B cell (primary cell): ENCODE measurements at regions not wholly inside any gene's neighbourhood (a gene's known extent, or its start where the extent isn't known, plus 50 kb on each side); places are given as distances from the start of the nearest gene placed in this dataset.

Experiments
- ATAC-seq: fragments of 200-7000 bp; cut with Tn5 transposase; one replicate; pipeline ENCODE4 v1.10.0; 2021; ENCODE audit warnings: low read depth, mild to moderate bottlenecking, moderate number of reproducible peaks, moderate library complexity
- CTCF ChIA-PET: fragments of 350-600 bp; sonication (Branson Sonifier 250); formaldehyde crosslinking; loops from one replicate; lab custom pipeline; 2021; ENCODE audit warnings: antibody characterized with exemption, inconsistent platforms; lab: Charles Lee
- POLR2A ChIA-PET: fragments of 350-600 bp; sonication (Branson Sonifier 250); formaldehyde crosslinking; loops from one replicate; lab custom pipeline; 2021; ENCODE audit warnings: antibody characterized with exemption; lab: Charles Lee
- DNase-seq: peaks from one replicate; pipeline ENCODE4 v3.0.0; 2013
- H2AFZ ChIP-seq: 2 replicates; pipeline ENCODE4 v1.6.1; 2012; ENCODE audit warnings: mild to moderate bottlenecking, low read depth, low read length; ENCODE audit not compliant: insufficient read depth, poor library complexity, severe bottlenecking
- H3K27ac ChIP-seq, 2 donors: 1 replicate in 1 of 2; 2 replicates in 1 of 2; pipeline ENCODE4 v1.5.1; 2012 to 2013; ENCODE audit warnings: low read length in 2 of 2, mild to moderate bottlenecking in 2 of 2, moderate library complexity in 1 of 2
- H3K27me3 ChIP-seq, 4 experiments: fragments of 200-600 bp in 1 of 4; sonication (generic) in 1 of 4; replicated peaks in 1 of 4; 1 replicate in 2 of 4; 2 replicates in 2 of 4; pipeline versions ENCODE4 v1.6.1 to v1.7.0; 2013 to 2016; ENCODE audit warnings: low read length in 3 of 4, mild to moderate bottlenecking in 2 of 4, mixed read lengths in 1 of 4, moderate library complexity in 1 of 4; ENCODE audit not compliant: insufficient read depth in 4 of 4, control insufficient read depth in 3 of 4; ENCODE audit errors: control extremely low read depth in 1 of 4
- H3K36me3 ChIP-seq, 2 experiments: replicated peaks in 1 of 2; 1 replicate in 1 of 2; 2 replicates in 1 of 2; pipeline versions ENCODE4 v1.6.1 to v1.7.1; 2013; ENCODE audit warnings: low read length in 1 of 2; ENCODE audit not compliant: insufficient read depth in 2 of 2, control insufficient read depth in 1 of 2; ENCODE audit errors: control extremely low read depth in 1 of 2, extremely low read depth in 1 of 2
- H3K4me1 ChIP-seq, 2 donors: fragments of 200-600 bp in 1 of 2; sonication (generic) in 1 of 2; 1 replicate in 1 of 2; 2 replicates in 1 of 2; pipeline versions ENCODE4 v1.5.1 to v1.6.1; 2013 to 2017; ENCODE audit warnings: low read length in 2 of 2; ENCODE audit not compliant: control insufficient read depth in 2 of 2, insufficient read depth in 2 of 2
- H3K4me2 ChIP-seq: replicated peaks from 2 replicates; pipeline ENCODE3; 2012; ENCODE audit warnings: mild to moderate bottlenecking, low read depth, low read length; ENCODE audit not compliant: poor library complexity, severe bottlenecking
- H3K4me3 ChIP-seq, 5 experiments: fragments of 200-600 bp in 1 of 5; sonication (generic) in 1 of 5; 1 replicate in 3 of 5; 2 replicates in 2 of 5; pipeline versions ENCODE4 v1.5.1 to v1.7.0; 2011 to 2016; ENCODE audit warnings: low read length in 4 of 5, mild to moderate bottlenecking in 4 of 5, low read depth in 2 of 5, control low read depth in 1 of 5, moderate library complexity in 1 of 5; ENCODE audit not compliant: insufficient read depth in 1 of 5; ENCODE audit errors: control extremely low read depth in 1 of 5, extremely low read depth in 1 of 5
- H3K79me2 ChIP-seq: fragments of 200-600 bp; sonication (generic); one replicate; pipeline ENCODE4 v1.6.0; 2016; ENCODE audit warnings: low read length; ENCODE audit not compliant: control insufficient read depth, insufficient read depth
- H3K9ac ChIP-seq: fragments of 200-600 bp; sonication (generic); 2 replicates; pipeline ENCODE4 v1.6.1; 2017; ENCODE audit warnings: mild to moderate bottlenecking, low read length, moderate library complexity
- H3K9me3 ChIP-seq, 3 donors: one replicate each; pipeline versions ENCODE4 v1.6.1 to v1.7.1; 2013; ENCODE audit warnings: low read length in 2 of 3; ENCODE audit not compliant: control insufficient read depth in 2 of 3, insufficient read depth in 1 of 3; ENCODE audit errors: control extremely low read depth in 1 of 3
- H4K20me1 ChIP-seq: 2 replicates; pipeline ENCODE4 v1.6.0; 2012; ENCODE audit warnings: mild to moderate bottlenecking, low read length; ENCODE audit not compliant: insufficient read depth, control insufficient read depth, poor library complexity, severe bottlenecking
- H3K27ac Mint-ChIP-seq: one replicate; pipeline ENCODE4 v1.8.0; 2021; ENCODE audit warnings: mixed read lengths
- H3K27me3 Mint-ChIP-seq: one replicate; pipeline ENCODE4 v1.8.0; 2021; ENCODE audit warnings: mixed read lengths
- H3K4me1 Mint-ChIP-seq: one replicate; pipeline ENCODE4 v1.8.0; 2021; ENCODE audit warnings: mixed read lengths
- H3K4me3 Mint-ChIP-seq: one replicate; pipeline ENCODE4 v1.8.0; 2021; ENCODE audit warnings: mixed read lengths
- H3K9me3 Mint-ChIP-seq: one replicate; pipeline ENCODE4 v1.8.0; 2022; ENCODE audit warnings: mixed read lengths; ENCODE audit not compliant: insufficient read depth
- EZH2 ChIP-seq: IDR thresholded peaks from 2 replicates; pipeline ENCODE4 v1.6.1; 2012; ENCODE audit warnings: borderline replicate concordance, low read depth, mild to moderate bottlenecking, moderate library complexity, low read length; ENCODE audit not compliant: insufficient read depth, poor library complexity, severe bottlenecking
- WGBS: methylation state at CpG from one replicate; pipeline ENCODE4 v1.1.5; 2013; ENCODE audit warnings: missing lambda C conversion rate; ENCODE audit not compliant: insufficient coverage; 5-methylcytosine and 5-hydroxymethylcytosine counted together
- intact Hi-C: fragments of 100-400 bp; cut with micrococcal nuclease; formaldehyde crosslinking; loops from one replicate; pipeline ENCODE4 v1.10.0; 2022
- TF ChIP-seq, protein P1 (sequence below): fragments of 200-600 bp; IDR thresholded peaks from one replicate; pipeline ENCODE4 v1.8.0; 2022; ENCODE audit warnings: antibody characterized with exemption, mild to moderate bottlenecking

GRCh38 chr6:164694386-164694785 is 615.0 kb downstream of the C6orf118 start:
- H3K4me3 ChIP-seq, result no peak overlapping the region
- WGBS, result 91% methylated on average over 3 of the region's 3 CpGs
- intact Hi-C loops, result no loop called here

GRCh38 chr6:164693944-164694343 is 615.5 kb downstream of the C6orf118 start:
- no peak overlapping the region for H3K9ac ChIP-seq
- no peak overlapping the region for H3K27ac ChIP-seq
- Mint-ChIP-seq H3K9me3 (no peaks in the 10 kb centered on the region), H3K4me1 (no peaks in the 10 kb centered on the region), H3K27ac (no peak overlapping the region), H3K4me3 (no peak overlapping the region), H3K27me3 (no peaks in the 10 kb centered on the region)
- ChIA-PET CTCF (no interaction called here), POLR2A (no interaction called here)
- no peak for ATAC-seq
- no peaks in the 10 kb centered on the region for H3K4me1 ChIP-seq
- intact Hi-C loops, result no loop called here
- no peaks in the 10 kb centered on the region for H4K20me1 ChIP-seq
- H3K79me2 ChIP-seq, result no peaks in the 10 kb centered on the region
- H3K36me3 ChIP-seq, result no peaks in the 10 kb centered on the region
- no peaks in the 10 kb centered on the region for H3K27me3 ChIP-seq
- DNase-seq, result no peak
- H3K9me3 ChIP-seq, result no peaks in the 10 kb centered on the region
- TF ChIP-seq, protein P1, sequence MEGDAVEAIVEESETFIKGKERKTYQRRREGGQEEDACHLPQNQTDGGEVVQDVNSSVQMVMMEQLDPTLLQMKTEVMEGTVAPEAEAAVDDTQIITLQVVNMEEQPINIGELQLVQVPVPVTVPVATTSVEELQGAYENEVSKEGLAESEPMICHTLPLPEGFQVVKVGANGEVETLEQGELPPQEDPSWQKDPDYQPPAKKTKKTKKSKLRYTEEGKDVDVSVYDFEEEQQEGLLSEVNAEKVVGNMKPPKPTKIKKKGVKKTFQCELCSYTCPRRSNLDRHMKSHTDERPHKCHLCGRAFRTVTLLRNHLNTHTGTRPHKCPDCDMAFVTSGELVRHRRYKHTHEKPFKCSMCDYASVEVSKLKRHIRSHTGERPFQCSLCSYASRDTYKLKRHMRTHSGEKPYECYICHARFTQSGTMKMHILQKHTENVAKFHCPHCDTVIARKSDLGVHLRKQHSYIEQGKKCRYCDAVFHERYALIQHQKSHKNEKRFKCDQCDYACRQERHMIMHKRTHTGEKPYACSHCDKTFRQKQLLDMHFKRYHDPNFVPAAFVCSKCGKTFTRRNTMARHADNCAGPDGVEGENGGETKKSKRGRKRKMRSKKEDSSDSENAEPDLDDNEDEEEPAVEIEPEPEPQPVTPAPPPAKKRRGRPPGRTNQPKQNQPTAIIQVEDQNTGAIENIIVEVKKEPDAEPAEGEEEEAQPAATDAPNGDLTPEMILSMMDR, result no peak
- no peak for TF ChIP-seq EZH2
- WGBS, result 73% methylated on average over 3 of the region's 4 CpGs
- no peak overlapping the region for H2AFZ ChIP-seq
- no peak overlapping the region for H3K4me2 ChIP-seq
- H3K4me3 ChIP-seq, result no peak overlapping the region

More at GRCh38 chr6:164694386-164694785, 615.0 kb downstream of the C6orf118 start:
- Mint-ChIP-seq H3K27ac (no peak overlapping the region), H3K27me3 (no peaks in the 10 kb centered on the region), H3K4me3 (no peak overlapping the region), H3K9me3 (no peaks in the 10 kb centered on the region), H3K4me1 (no peaks in the 10 kb centered on the region)
- Histone ChIP-seq H4K20me1 (no peaks in the 10 kb centered on the region), H2AFZ (no peak overlapping the region), H3K27me3 (no peaks in the 10 kb centered on the region), H3K79me2 (no peaks in the 10 kb centered on the region), H3K9me3 (no peaks in the 10 kb centered on the region), H3K4me2 (no peak overlapping the region), H3K9ac (no peak overlapping the region), H3K27ac (no peak overlapping the region), H3K4me1 (no peaks in the 10 kb centered on the region), H3K36me3 (no peaks in the 10 kb centered on the region)
- ChIA-PET POLR2A (no interaction called here), CTCF (no interaction called here)
- DNase-seq (no peak), ATAC-seq (no peak)
- no peak for TF ChIP-seq EZH2
- TF ChIP-seq, protein P1, result no peak
